ENCODE measurements at regions not wholly inside any gene's neighbourhood (a gene's known extent, or its start where the extent isn't known, plus 50 kb on each side); places are given as distances from the start of the nearest gene placed in this dataset.

- Histone ChIP-seq H2AFZ (ENCODE audit: low read depth, low read length) (no peak overlapping the region), H3K27me3 (ENCODE audit: control insufficient read depth in 2 of 2, insufficient read depth in 2 of 2, low read length in 2 of 2) (no peaks in the 10 kb centered on the region), H3K4me3 (no peak overlapping the region), H3K4me1 (replicated peaks in 1 of 2; ENCODE audit: control insufficient read depth in 2 of 2, insufficient read depth in 2 of 2, low read length in 2 of 2) (no peaks in the 10 kb centered on the region; a peak in 2 of 5 replicates), H3K9ac (ENCODE audit: insufficient read depth in 1 of 2, low read depth in 2 of 2, low read length in 2 of 2) (no peak overlapping the region), H4K20me1 (replicated peaks; ENCODE audit: control insufficient read depth, insufficient read depth, low read length) (no peaks in the 10 kb centered on the region), H3K9me1 (ENCODE audit: control insufficient read depth, insufficient read depth, low read length) (no peaks in the 10 kb centered on the region), H3K27ac (ENCODE audit: extremely low read depth, low read depth, low read length) (no peak overlapping the region), H3K9me3 (replicated peaks; ENCODE audit: control insufficient read depth, insufficient read depth, low read depth, low read length) (no peaks in the 10 kb centered on the region), H3K4me2 (ENCODE audit: insufficient read depth, low read length) (no peak overlapping the region), H3K79me2 (ENCODE audit: control insufficient read depth, insufficient read depth, low read length) (no peaks in the 10 kb centered on the region), H3K36me3 (ENCODE audit: control insufficient read depth, insufficient read depth, low read length) (no peaks in the 10 kb centered on the region)
- intact Hi-C loops (cut with micrococcal nuclease) (no loop called here), in situ Hi-C loops (cut with MboI) (loop anchor here (25.0 kb wide), 2 partner anchors 482 to 907 kb away; no protein-coding TSS in a partner anchor)
- FAIRE-seq, result no peak
- POLR2A ChIA-PET, result no interaction called here
- no peak for DNase-seq (ENCODE audit: extremely low read depth in 1 of 4, low spot score in 3 of 4)
- no TSS peak for BruUV-seq (replicated peaks)
- CTCF ChIA-PET (ENCODE audit: low intra/inter-chr PET ratio), result no interaction called here
- no peak for TF ChIP-seq ETV1 (tag; conservative IDR thresholded peaks at IDR 0.05; ENCODE audit: low read depth)
- no peak for TF ChIP-seq ZNF639 (CRISPR knock-in tag; conservative IDR thresholded peaks at IDR 0.05 in 1 of 2, IDR thresholded peaks at IDR 0.05 in 1 of 2)
- TF ChIP-seq HBP1 (CRISPR knock-in tag; IDR thresholded peaks at IDR 0.05), result no peak
- no peak for TF ChIP-seq ETS2 (tag; IDR thresholded peaks at IDR 0.05; ENCODE audit: borderline replicate concordance, poor library complexity, severe bottlenecking)
- TF ChIP-seq NR4A1 (CRISPR knock-in tag; IDR thresholded peaks at IDR 0.05), result no peak
- no peak for TF ChIP-seq NR4A1 (tag; IDR thresholded peaks at IDR 0.05)
- TF ChIP-seq ZNF609 (CRISPR knock-in tag; IDR thresholded peaks at IDR 0.05; ENCODE audit: borderline replicate concordance), result no peak
- 68% methylated on average over 6 of the region's 6 CpGs for WGBS (ENCODE audit: insufficient coverage, low coverage, missing lambda C conversion rate)
- ATAC-seq, result no peak
Observed at GRCh38 chr2:207469451-207469850, 60.3 kb upstream of the CREB1 start.

Measured in K562 (cell line).